Fibroblast of mammary gland (primary cell): ENCODE measurements at regions not wholly inside any gene's neighbourhood (a gene's known extent, or its start where the extent isn't known, plus 50 kb on each side); places are given as distances from the start of the nearest gene placed in this dataset.

ENCODE experiments used
- DNase-seq: peaks from one replicate; pipeline ENCODE4 v3.0.0-alpha.2; 2010; ENCODE audit warnings: low read depth
- H3K4me3 ChIP-seq: 2 replicates; pipeline ENCODE4 v1.5.1; 2011; ENCODE audit warnings: low read depth, mild to moderate bottlenecking, low read length, moderate library complexity; ENCODE audit not compliant: control insufficient read depth
- TF ChIP-seq, protein P1 (sequence below): conservative IDR thresholded peaks from 2 replicates; pipeline ENCODE4 v1.5.1; 2011; ENCODE audit warnings: low read depth, low read length, inconsistent platforms; ENCODE audit not compliant: control insufficient read depth, insufficient read depth

DNA sequence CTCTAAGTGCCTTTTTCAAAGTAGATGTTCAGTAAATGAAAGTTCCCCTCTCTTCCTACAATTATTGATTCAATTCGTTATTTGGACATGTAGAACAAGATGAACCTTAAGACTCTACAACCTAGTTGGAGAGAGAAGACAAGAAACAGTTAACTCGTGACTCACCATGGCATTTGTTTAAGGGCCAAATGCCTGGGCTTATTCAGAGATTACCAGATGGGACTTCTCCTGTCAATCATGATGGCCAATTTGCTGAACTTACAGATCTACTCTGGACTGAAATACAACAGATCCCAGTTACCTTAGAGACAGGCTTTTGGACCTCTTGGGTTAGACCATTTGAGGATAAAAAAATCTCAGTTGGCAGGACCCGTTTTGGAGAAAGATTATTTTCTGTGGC lies 93.5 kb downstream of the C1orf94 start:
- H3K4me3 ChIP-seq = no peak overlapping the region
- DNase-seq = no peak
- TF ChIP-seq, protein P1, sequence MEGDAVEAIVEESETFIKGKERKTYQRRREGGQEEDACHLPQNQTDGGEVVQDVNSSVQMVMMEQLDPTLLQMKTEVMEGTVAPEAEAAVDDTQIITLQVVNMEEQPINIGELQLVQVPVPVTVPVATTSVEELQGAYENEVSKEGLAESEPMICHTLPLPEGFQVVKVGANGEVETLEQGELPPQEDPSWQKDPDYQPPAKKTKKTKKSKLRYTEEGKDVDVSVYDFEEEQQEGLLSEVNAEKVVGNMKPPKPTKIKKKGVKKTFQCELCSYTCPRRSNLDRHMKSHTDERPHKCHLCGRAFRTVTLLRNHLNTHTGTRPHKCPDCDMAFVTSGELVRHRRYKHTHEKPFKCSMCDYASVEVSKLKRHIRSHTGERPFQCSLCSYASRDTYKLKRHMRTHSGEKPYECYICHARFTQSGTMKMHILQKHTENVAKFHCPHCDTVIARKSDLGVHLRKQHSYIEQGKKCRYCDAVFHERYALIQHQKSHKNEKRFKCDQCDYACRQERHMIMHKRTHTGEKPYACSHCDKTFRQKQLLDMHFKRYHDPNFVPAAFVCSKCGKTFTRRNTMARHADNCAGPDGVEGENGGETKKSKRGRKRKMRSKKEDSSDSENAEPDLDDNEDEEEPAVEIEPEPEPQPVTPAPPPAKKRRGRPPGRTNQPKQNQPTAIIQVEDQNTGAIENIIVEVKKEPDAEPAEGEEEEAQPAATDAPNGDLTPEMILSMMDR = no peak

DNA sequence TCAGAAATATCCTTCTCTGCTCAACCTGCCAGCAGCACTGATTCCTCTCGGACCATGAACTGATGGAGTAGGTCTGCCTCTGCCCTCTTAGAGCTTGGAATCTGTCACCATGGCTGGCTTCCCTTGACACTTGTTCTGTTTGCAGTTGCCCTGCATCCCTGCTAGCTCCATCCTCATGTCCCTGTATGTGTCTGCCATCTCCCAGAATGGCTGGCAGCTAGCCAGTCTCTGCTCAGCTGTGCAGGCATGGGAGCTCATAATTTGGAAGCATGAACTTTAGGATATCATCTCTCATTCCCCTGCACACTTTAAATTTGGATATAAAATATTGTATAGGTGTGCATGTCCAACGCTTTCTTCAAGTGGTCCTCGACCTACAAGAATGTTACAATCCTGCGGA lies 95.4 kb downstream of the C1orf94 start:
- DNase-seq = no peak
- TF ChIP-seq, protein P1 = no peak
- no peak overlapping the region for H3K4me3 ChIP-seq

DNA sequence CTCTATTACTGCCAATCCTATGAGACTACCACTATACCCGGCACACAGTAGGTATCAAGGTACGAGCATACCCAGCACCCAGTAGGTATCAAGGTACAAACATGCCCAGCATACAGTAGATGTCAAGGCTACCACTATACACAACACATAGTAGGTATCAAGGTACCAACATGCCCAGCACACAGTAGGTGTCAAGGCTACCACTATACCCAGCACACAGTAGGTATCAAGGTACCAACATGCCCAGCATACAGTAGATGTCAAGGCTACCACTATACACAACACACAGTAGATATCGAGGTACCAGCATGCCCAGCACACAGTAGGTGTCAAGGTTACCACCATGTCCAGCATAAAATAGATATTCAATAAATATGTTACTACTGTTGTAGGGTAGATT lies 98.4 kb downstream of the C1orf94 start:
- no peak overlapping the region for H3K4me3 ChIP-seq
- DNase-seq = no peak
- TF ChIP-seq, protein P1 = no peak

DNA sequence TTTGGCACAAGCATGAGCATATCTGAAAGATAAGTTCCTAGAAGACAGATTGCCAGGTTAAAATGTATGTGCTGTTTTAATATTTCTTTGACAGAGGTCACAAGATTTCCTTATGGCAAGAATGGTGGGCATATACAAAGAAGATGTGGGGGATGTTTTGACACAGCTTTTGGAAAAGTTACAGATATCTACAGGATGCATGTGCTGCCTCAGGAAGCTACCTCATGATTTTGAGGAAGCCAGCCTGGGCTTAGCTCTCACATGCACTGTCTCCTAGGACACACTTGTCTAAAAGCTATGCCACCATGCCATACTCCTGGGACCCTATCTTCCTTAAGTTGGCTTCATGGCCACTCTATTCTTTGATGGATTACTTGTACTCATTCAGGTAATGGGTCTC lies 99.9 kb downstream of the C1orf94 start:
- H3K4me3 ChIP-seq = no peak overlapping the region
- TF ChIP-seq, protein P1 = no peak
- no peak for DNase-seq

DNA sequence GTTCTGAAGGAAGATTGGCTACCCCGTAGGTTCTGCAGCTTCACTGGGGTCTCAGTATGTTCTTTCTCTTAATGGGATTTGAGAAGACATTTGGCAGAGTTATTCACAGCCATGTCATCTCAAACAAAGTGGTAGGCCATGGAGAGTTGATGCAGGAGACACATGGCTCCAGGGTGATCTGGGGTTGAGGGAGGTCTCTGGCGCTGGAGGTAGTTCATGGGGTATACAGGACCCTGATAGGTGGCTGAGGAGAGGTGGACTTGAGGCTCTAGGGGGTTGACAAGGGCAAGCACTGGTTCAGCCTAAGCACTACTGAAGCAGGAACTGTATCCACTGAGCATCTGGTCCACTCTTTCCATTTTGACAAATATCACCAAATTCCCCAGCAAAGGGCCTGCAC lies 100.4 kb downstream of the C1orf94 start:
- DNase-seq = no peak
- H3K4me3 ChIP-seq = no peak overlapping the region
- TF ChIP-seq, protein P1 = no peak

DNA sequence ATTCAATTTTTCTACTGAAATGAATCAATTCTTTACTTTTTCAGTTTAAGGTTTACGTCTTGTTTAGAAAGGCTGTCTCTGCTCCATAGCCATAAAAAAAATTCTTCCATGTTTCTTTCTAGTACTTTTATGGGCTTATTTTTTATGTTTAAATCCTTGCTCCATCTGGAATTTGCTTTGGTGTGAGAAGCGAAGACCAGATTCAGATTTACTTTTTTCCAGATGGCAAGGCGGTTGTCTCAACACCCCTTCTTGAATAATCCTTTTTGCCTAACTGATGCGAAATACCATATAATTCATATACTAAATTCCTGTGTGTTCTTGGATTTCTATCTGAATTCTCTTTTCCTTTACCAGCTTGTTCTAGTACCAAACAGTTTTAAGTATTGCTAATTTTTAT lies 101.5 kb downstream of the C1orf94 start:
- H3K4me3 ChIP-seq = no peak overlapping the region
- TF ChIP-seq, protein P1 = no peak
- no peak for DNase-seq

DNA sequence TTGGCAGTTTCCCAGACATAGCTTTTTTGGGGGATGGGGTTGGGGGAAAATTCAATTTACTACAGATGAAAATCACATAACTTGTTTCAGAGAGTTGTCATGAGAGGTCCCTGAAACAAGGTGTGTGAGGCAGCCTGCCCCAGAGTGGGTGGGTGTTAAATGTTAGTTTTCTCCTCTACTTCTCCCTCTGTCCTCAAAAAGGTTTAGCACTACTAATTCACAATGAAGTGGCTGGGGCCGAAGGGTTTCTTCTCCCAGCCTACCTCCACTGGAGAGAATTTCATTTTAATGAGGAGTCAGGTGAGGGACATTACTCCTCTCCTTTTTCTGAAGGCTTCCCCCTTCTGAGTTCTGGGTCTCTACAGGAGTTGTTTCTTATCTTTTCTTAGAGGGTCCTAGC lies 103.3 kb downstream of the C1orf94 start:
- DNase-seq = no peak
- no peak overlapping the region for H3K4me3 ChIP-seq
- TF ChIP-seq, protein P1 = no peak
